CD4-positive, alpha-beta T cell (primary cell): ENCODE measurements at regions not wholly inside any gene's neighbourhood (a gene's known extent, or its start where the extent isn't known, plus 50 kb on each side); places are given as distances from the start of the nearest gene placed in this dataset.
"Not testable (repeated sequence)": the region's sequence is repeated elsewhere in the genome, so short reads cannot be mapped to it uniquely, and the experiment has no call there.

Experiments
- ATAC-seq: fragments of 200-7000 bp; cut with Tn5 transposase; one replicate; pipeline ENCODE4 v1.10.0; 2022; ENCODE audit warnings: mild to moderate bottlenecking; ENCODE audit not compliant: poor library complexity
- CTCF ChIA-PET: fragments of 350-600 bp; sonication (Branson Sonifier 250); formaldehyde crosslinking; loops from one replicate; lab custom pipeline; 2021; ENCODE audit warnings: antibody characterized with exemption, inconsistent platforms; lab: Charles Lee
- POLR2A ChIA-PET: fragments of 350-600 bp; sonication (Branson Sonifier 250); formaldehyde crosslinking; loops from one replicate; lab custom pipeline; 2021; ENCODE audit warnings: antibody characterized with exemption, inconsistent platforms; lab: Charles Lee
- DNase-seq, 14 experiments: peaks; one replicate each; pipeline ENCODE4 v3.0.0-alpha.2; 2013 to 2020; ENCODE audit warnings: mixed read lengths in 2 of 14
- H3K27ac ChIP-seq, 2 donors: one replicate each; pipeline versions ENCODE4 v1.5.1 to v1.7.0; 2013; ENCODE audit warnings: low read length in 2 of 2, low read depth in 1 of 2, mild to moderate bottlenecking in 1 of 2
- H3K27me3 ChIP-seq, 2 experiments: 1 replicate in 1 of 2; 2 replicates in 1 of 2; pipeline versions ENCODE4 v1.6.1 to v1.7.0; 2013; ENCODE audit warnings: low read length in 2 of 2, control low read depth in 1 of 2, mild to moderate bottlenecking in 1 of 2, moderate library complexity in 1 of 2; ENCODE audit not compliant: insufficient read depth in 2 of 2, control insufficient read depth in 1 of 2
- H3K36me3 ChIP-seq: one replicate; pipeline ENCODE4 v1.6.1; 2013; ENCODE audit warnings: low read length, control low read depth; ENCODE audit not compliant: insufficient read depth
- H3K4me1 ChIP-seq: one replicate; pipeline ENCODE4 v1.6.1; 2013; ENCODE audit warnings: low read length, control low read depth; ENCODE audit not compliant: insufficient read depth
- H3K4me3 ChIP-seq: one replicate; pipeline ENCODE4 v1.5.1; 2013; ENCODE audit warnings: mild to moderate bottlenecking, low read length, moderate library complexity
- H3K9me3 ChIP-seq, 2 experiments: 1 replicate in 1 of 2; 2 replicates in 1 of 2; pipeline versions ENCODE4 v1.6.1 to v1.7.0; 2013; ENCODE audit warnings: low read length in 2 of 2, mild to moderate bottlenecking in 2 of 2, control low read depth in 1 of 2, moderate library complexity in 1 of 2; ENCODE audit not compliant: control insufficient read depth in 1 of 2, insufficient read depth in 1 of 2
- H3K27ac Mint-ChIP-seq: one replicate; pipeline ENCODE4 v1.8.0; 2020; ENCODE audit warnings: mixed read lengths
- H3K27me3 Mint-ChIP-seq: one replicate; pipeline ENCODE4 v1.8.0; 2021; ENCODE audit warnings: mixed read lengths
- H3K36me3 Mint-ChIP-seq: one replicate; pipeline ENCODE4 v1.8.0; 2021; ENCODE audit warnings: low read depth, mixed read lengths
- H3K4me1 Mint-ChIP-seq: one replicate; pipeline ENCODE4 v1.8.0; 2021; ENCODE audit warnings: low read depth, mixed read lengths
- H3K4me3 Mint-ChIP-seq: one replicate; pipeline ENCODE4 v1.8.0; 2020; ENCODE audit warnings: mild to moderate bottlenecking, mixed read lengths
- H3K9me3 Mint-ChIP-seq: one replicate; pipeline ENCODE4 v1.8.0; 2020; ENCODE audit warnings: mixed read lengths
- intact Hi-C, 2 experiments: fragments of 100-400 bp; cut with DNase I in 1 of 2; cut with micrococcal nuclease in 1 of 2; formaldehyde crosslinking; loops; one replicate each; pipeline versions ENCODE4 v1.15.1 to v1.9.0; 2023 to 2025; cut with DNase I, micrococcal nuclease
- TF ChIP-seq, protein P1 (sequence below): fragments of 200-600 bp; IDR thresholded peaks from one replicate; pipeline ENCODE4 v1.8.0; 2022; ENCODE audit warnings: antibody characterized with exemption, mild to moderate bottlenecking

DNA sequence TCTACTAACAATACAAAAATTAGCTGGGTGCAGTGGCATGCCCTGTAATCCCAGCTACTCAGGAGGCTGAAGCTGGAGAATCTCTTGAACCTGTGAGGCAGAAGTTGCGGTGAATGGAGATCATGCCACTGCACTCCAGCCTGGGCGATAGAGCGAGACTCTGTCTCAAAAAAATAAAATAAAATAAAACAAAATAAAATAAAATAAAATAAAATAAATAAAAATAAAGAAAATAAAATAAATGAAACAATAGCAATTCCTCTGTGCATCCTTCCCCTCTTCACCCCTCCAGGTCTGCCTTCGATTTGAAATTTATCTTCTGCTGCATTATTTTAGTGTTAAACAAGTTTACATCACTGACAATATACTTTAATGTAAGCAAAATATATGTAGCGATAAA lies 63.0 kb upstream of the UXS1 start:
- ChIA-PET CTCF (no interaction called here), POLR2A (no interaction called here)
- Mint-ChIP-seq H3K27me3 (no peaks in the 10 kb centered on the region), H3K9me3 (no peaks in the 10 kb centered on the region), H3K4me3 (no peak overlapping the region), H3K36me3 (no peaks in the 10 kb centered on the region), H3K27ac (no peak overlapping the region), H3K4me1 (no peaks in the 10 kb centered on the region)
- Histone ChIP-seq H3K4me3 (no peak overlapping the region), H3K36me3 (no peaks in the 10 kb centered on the region), H3K4me1 (no peaks in the 10 kb centered on the region), H3K9me3 (no peaks in the 10 kb centered on the region), H3K27me3 (no peaks in the 10 kb centered on the region), H3K27ac (no peak overlapping the region)
- DNase-seq (no peak), ATAC-seq (no peak)
- TF ChIP-seq, protein P1, sequence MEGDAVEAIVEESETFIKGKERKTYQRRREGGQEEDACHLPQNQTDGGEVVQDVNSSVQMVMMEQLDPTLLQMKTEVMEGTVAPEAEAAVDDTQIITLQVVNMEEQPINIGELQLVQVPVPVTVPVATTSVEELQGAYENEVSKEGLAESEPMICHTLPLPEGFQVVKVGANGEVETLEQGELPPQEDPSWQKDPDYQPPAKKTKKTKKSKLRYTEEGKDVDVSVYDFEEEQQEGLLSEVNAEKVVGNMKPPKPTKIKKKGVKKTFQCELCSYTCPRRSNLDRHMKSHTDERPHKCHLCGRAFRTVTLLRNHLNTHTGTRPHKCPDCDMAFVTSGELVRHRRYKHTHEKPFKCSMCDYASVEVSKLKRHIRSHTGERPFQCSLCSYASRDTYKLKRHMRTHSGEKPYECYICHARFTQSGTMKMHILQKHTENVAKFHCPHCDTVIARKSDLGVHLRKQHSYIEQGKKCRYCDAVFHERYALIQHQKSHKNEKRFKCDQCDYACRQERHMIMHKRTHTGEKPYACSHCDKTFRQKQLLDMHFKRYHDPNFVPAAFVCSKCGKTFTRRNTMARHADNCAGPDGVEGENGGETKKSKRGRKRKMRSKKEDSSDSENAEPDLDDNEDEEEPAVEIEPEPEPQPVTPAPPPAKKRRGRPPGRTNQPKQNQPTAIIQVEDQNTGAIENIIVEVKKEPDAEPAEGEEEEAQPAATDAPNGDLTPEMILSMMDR, result no peak
- intact Hi-C loops, result no loop called here

DNA sequence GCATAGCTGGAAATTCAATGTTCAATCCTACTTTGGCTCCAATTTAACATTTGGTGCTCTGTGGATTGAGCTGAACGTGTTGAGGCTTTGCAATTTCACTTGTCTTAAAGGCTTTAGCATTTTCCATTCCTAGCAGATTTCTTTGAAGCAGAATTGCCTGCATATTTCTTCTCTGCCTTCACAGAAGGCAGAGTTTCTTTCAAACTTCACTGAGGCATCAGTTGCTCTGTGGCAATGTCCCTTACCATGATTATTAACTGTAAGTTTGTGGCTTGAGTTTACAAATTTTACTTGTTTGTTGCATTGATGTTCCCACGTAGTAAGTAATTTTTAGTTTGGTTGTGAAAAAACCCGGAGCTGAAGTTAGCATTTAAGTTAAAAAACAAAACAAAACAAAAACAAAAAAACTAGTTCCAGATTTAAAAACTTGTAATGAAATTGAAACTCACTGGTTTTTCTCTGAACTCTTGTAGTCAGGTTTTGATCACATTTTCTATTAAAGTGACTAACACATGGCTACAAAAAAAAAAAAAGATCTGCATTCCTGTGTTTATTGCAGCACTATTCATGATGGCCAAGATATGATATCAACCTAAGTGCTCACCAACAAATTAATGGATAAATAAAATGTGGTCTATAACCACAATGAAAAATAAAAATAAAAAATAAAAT lies 55.2 kb upstream of the UXS1 start:
- H3K9me3 Mint-ChIP-seq, H3K27ac Mint-ChIP-seq, POLR2A ChIA-PET: not testable (repeated sequence)

DNA sequence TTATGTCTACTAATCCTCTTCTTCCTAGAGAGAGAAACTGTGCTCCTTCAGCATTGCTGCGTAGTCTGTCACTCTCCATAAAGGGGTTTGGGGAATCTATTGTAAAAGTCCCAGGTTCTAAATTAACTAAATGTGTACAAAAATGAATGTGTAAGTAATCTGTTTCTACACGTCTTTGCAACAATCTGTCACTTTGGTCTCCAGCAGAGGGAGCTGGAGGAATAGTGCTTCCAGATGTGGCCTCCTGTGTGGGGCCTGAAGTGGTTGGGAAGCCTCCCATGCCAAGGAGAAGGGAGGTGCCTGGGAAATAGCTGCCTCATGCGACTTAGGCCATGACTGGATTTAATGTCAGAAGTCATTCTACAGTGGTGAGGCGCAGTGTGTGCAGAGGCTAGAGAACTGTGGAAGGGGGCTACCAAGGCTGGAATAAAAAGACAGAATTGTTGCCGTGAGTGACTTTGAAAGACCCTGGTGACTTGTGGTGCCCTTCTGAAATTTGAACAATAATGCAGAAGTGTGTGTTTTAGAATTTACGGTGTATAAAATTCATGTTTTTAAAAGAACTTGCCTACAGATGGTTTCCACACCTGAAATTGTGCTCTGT lies 54.5 kb upstream of the UXS1 start:
- H3K27ac Mint-ChIP-seq, H3K36me3 ChIP-seq, H3K4me1 ChIP-seq, CTCF ChIA-PET, H3K9me3 ChIP-seq, POLR2A ChIA-PET, H3K9me3 Mint-ChIP-seq, H3K27ac ChIP-seq, H3K36me3 Mint-ChIP-seq, ATAC-seq, H3K27me3 ChIP-seq, H3K27me3 Mint-ChIP-seq, H3K4me1 Mint-ChIP-seq, H3K4me3 ChIP-seq, H3K4me3 Mint-ChIP-seq: not testable (repeated sequence)
- DNase-seq, result peak in 2 of 14 experiments; percentile 12 to 33
- TF ChIP-seq, protein P1, result peak; percentile 40
- intact Hi-C loops, result loop anchor here in 1 of 2 experiments (5.0 kb wide), 1 partner anchor 141 kb away; no protein-coding TSS in a partner anchor

More for the DNA sequence above, 55.2 kb upstream of the UXS1 start:
- H3K9me3 ChIP-seq, H3K4me1 ChIP-seq, H3K36me3 ChIP-seq, DNase-seq, H3K36me3 Mint-ChIP-seq, H3K27me3 ChIP-seq, ATAC-seq, H3K4me1 Mint-ChIP-seq, H3K4me3 Mint-ChIP-seq, CTCF ChIA-PET, H3K27ac ChIP-seq, H3K27me3 Mint-ChIP-seq, H3K4me3 ChIP-seq: not testable (repeated sequence)
- intact Hi-C loops, result loop anchor here in 1 of 2 experiments (5.0 kb wide), 1 partner anchor 142 kb away; no protein-coding TSS in a partner anchor
